ENCODE measurements at regions not wholly inside any gene's neighbourhood (a gene's known extent, or its start where the extent isn't known, plus 50 kb on each side); places are given as distances from the start of the nearest gene placed in this dataset.

GRCh38 chr13:90997951-90998350 is 349.5 kb upstream of the MIR17HG start:
- no peaks in the 10 kb centered on the region for H3K27me3 ChIP-seq (ENCODE audit: low read depth)
- no peaks in the 10 kb centered on the region for H3K9me3 ChIP-seq
- intact Hi-C loops (cut with DNase I), result no loop called here
- DNase-seq (no peak), ATAC-seq (no peak)
- H3K36me3 ChIP-seq, result no peaks in the 10 kb centered on the region
- TF ChIP-seq CTCF (IDR thresholded peaks at IDR 0.05), result no peak
- no peak overlapping the region for H3K4me3 ChIP-seq
- H3K27ac ChIP-seq, result no peak overlapping the region
- no peaks in the 10 kb centered on the region for H3K4me1 ChIP-seq

GRCh38 chr13:90999401-90999800 is 348.1 kb upstream of the MIR17HG start:
- no peak for TF ChIP-seq CTCF (IDR thresholded peaks at IDR 0.05)
- no peaks in the 10 kb centered on the region for H3K9me3 ChIP-seq
- H3K36me3 ChIP-seq, result no peaks in the 10 kb centered on the region
- DNase-seq (no peak), ATAC-seq (no peak)
- no peaks in the 10 kb centered on the region for H3K4me1 ChIP-seq
- no peak overlapping the region for H3K27ac ChIP-seq
- no peaks in the 10 kb centered on the region for H3K27me3 ChIP-seq (ENCODE audit: low read depth)
- H3K4me3 ChIP-seq, result no peak overlapping the region
- intact Hi-C loops (cut with DNase I), result no loop called here

GRCh38 chr13:91001371-91001770 is 346.1 kb upstream of the MIR17HG start:
- no peaks in the 10 kb centered on the region for H3K36me3 ChIP-seq
- no peak overlapping the region for H3K27ac ChIP-seq
- no peak for TF ChIP-seq CTCF (IDR thresholded peaks at IDR 0.05)
- no peaks in the 10 kb centered on the region for H3K4me1 ChIP-seq
- no peak overlapping the region for H3K4me3 ChIP-seq
- no peaks in the 10 kb centered on the region for H3K27me3 ChIP-seq (ENCODE audit: low read depth)
- no peaks in the 10 kb centered on the region for H3K9me3 ChIP-seq
- DNase-seq (no peak), ATAC-seq (no peak)
- intact Hi-C loops (cut with DNase I), result no loop called here

GRCh38 chr13:91014696-91015095 is 332.8 kb upstream of the MIR17HG start:
- Histone ChIP-seq H3K9me3 (no peaks in the 10 kb centered on the region), H3K27me3 (ENCODE audit: low read depth) (no peaks in the 10 kb centered on the region), H3K36me3 (no peaks in the 10 kb centered on the region), H3K4me1 (no peaks in the 10 kb centered on the region), H3K27ac (no peak overlapping the region), H3K4me3 (no peak overlapping the region)
- TF ChIP-seq CTCF (IDR thresholded peaks at IDR 0.05), result no peak
- intact Hi-C loops (cut with DNase I), result no loop called here
- DNase-seq (no peak), ATAC-seq (no peak)

GRCh38 chr13:91017031-91017668 is 330.3 kb upstream of the MIR17HG start:
- Histone ChIP-seq H3K36me3 (no peaks in the 10 kb centered on the region), H3K27me3 (ENCODE audit: low read depth) (no peaks in the 10 kb centered on the region), H3K4me3 (no peak overlapping the region), H3K9me3 (no peaks in the 10 kb centered on the region), H3K27ac (no peak overlapping the region), H3K4me1 (no peaks in the 10 kb centered on the region)
- intact Hi-C loops (cut with DNase I), result no loop called here
- TF ChIP-seq CTCF (IDR thresholded peaks at IDR 0.05), result peak; percentile 66
- ATAC-seq, result peak in 1 of 2 donors; percentile 65
- peak; percentile 37 for DNase-seq

Measured in lower lobe of right lung (tissue), 2 donors.